H1 (cell line): ENCODE measurements at regions not wholly inside any gene's neighbourhood (a gene's known extent, or its start where the extent isn't known, plus 50 kb on each side); places are given as distances from the start of the nearest gene placed in this dataset.

Source experiments
- BRCA1 ChIP-seq: IDR thresholded peaks from 2 replicates; pipeline ENCODE4 v1.6.1; 2012; ENCODE audit warnings: low read depth, low read length, improper control_type of control experiment
- CHD2 ChIP-seq: IDR thresholded peaks from 2 replicates; pipeline ENCODE4 v1.6.1; 2012; ENCODE audit warnings: low read length, improper control_type of control experiment
- CREB1 ChIP-seq: IDR thresholded peaks from 2 replicates; pipeline ENCODE4 v1.6.1; 2012; ENCODE audit warnings: inconsistent platforms
- EZH2 ChIP-seq: fragments of 200-600 bp; sonication (generic); IDR thresholded peaks from 2 replicates; pipeline ENCODE4 v1.7.1; 2012; ENCODE audit warnings: low read depth, mild to moderate bottlenecking, moderate library complexity, low read length, inconsistent platforms; ENCODE audit not compliant: severe bottlenecking
- GABPA ChIP-seq: IDR thresholded peaks from 2 replicates; pipeline ENCODE4 v1.6.1; 2011; ENCODE audit warnings: mild to moderate bottlenecking, low read length, moderate library complexity, borderline replicate concordance; ENCODE audit not compliant: insufficient read depth
- HDAC2 ChIP-seq, 2 experiments: fragments of 300-600 bp in 1 of 2; sonication (generic) in 1 of 2; IDR thresholded peaks; 2 replicates each; pipeline ENCODE4 v1.6.1; 2011 to 2012; ENCODE audit warnings: low read depth in 2 of 2, low read length in 2 of 2, mild to moderate bottlenecking in 2 of 2, moderate library complexity in 2 of 2, borderline replicate concordance in 1 of 2, inconsistent platforms in 1 of 2
- KDM5A ChIP-seq: fragments of 200-600 bp; IDR thresholded peaks from 2 replicates; pipeline ENCODE4 v1.7.1; 2012; ENCODE audit warnings: mild to moderate bottlenecking, low read length, inconsistent platforms, mixed read lengths
- POLR2A ChIP-seq, 2 experiments: IDR thresholded peaks; 1 replicate in 1 of 2; 2 replicates in 1 of 2; pipeline ENCODE4 v1.6.1; 2011; ENCODE audit warnings: low read depth in 2 of 2, low read length in 2 of 2, mild to moderate bottlenecking in 2 of 2; ENCODE audit errors: control extremely low read depth in 1 of 2
- RFX5 ChIP-seq: IDR thresholded peaks from 2 replicates; pipeline ENCODE4 v1.6.1; 2011; ENCODE audit warnings: low read depth, low read length, improper control_type of control experiment, borderline replicate concordance
- TAF1 ChIP-seq: IDR thresholded peaks from 2 replicates; pipeline ENCODE4 v1.6.1; 2011; ENCODE audit warnings: mild to moderate bottlenecking, low read depth, low read length
- TEAD4 ChIP-seq: IDR thresholded peaks from 2 replicates; pipeline ENCODE4 v1.6.1; 2012; ENCODE audit warnings: low read depth, low read length, inconsistent platforms, mixed read lengths
- TF ChIP-seq, protein P1 (sequence below), 3 experiments: IDR thresholded peaks; 1 replicate in 2 of 3; 2 replicates in 1 of 3; pipeline versions ENCODE4 v1.5.1 to v1.6.1; 2011; ENCODE audit warnings: low read length in 3 of 3, mild to moderate bottlenecking in 3 of 3, inconsistent platforms in 2 of 3, low read depth in 1 of 3, moderate library complexity in 1 of 3; ENCODE audit not compliant: insufficient read depth in 1 of 3; ENCODE audit errors: control extremely low read depth in 1 of 3
- TF ChIP-seq, protein P2 (sequence below): IDR thresholded peaks from 2 replicates; pipeline ENCODE4 v1.6.1; 2012; ENCODE audit warnings: low read length, inconsistent platforms

DNA sequence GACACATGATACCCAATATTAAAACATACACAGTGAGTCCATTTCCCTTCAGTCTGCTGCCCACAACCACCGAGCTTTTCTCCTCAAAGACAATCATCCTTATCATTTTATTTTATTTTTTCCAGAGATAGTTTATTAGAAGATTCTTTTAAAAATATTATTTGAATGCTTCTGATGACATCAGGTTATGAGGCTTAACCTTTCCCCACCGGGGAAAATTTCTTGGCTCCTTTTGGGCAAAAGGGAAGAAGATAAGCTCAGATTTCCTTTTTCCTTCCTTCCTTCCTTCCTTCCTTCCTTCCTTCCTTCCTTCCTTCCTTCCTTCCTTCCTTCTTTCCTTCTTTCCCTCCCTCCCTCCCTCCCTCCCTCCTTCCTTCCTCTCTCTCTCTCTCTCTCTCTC is 149.5 kb upstream of the CITED2 start:
- TF ChIP-seq, protein P1, sequence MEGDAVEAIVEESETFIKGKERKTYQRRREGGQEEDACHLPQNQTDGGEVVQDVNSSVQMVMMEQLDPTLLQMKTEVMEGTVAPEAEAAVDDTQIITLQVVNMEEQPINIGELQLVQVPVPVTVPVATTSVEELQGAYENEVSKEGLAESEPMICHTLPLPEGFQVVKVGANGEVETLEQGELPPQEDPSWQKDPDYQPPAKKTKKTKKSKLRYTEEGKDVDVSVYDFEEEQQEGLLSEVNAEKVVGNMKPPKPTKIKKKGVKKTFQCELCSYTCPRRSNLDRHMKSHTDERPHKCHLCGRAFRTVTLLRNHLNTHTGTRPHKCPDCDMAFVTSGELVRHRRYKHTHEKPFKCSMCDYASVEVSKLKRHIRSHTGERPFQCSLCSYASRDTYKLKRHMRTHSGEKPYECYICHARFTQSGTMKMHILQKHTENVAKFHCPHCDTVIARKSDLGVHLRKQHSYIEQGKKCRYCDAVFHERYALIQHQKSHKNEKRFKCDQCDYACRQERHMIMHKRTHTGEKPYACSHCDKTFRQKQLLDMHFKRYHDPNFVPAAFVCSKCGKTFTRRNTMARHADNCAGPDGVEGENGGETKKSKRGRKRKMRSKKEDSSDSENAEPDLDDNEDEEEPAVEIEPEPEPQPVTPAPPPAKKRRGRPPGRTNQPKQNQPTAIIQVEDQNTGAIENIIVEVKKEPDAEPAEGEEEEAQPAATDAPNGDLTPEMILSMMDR (IDR thresholded peaks at IDR 0.05; ENCODE audit: control extremely low read depth in 1 of 3, insufficient read depth in 1 of 3, low read depth in 1 of 3, low read length in 3 of 3): no peak
- TF ChIP-seq, protein P2, sequence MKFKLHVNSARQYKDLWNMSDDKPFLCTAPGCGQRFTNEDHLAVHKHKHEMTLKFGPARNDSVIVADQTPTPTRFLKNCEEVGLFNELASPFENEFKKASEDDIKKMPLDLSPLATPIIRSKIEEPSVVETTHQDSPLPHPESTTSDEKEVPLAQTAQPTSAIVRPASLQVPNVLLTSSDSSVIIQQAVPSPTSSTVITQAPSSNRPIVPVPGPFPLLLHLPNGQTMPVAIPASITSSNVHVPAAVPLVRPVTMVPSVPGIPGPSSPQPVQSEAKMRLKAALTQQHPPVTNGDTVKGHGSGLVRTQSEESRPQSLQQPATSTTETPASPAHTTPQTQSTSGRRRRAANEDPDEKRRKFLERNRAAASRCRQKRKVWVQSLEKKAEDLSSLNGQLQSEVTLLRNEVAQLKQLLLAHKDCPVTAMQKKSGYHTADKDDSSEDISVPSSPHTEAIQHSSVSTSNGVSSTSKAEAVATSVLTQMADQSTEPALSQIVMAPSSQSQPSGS: no peak
- TF ChIP-seq GABPA: no peak
- no peak for TF ChIP-seq CREB1
- no peak for TF ChIP-seq HDAC2 (IDR thresholded peaks at IDR 0.05; ENCODE audit: borderline replicate concordance in 1 of 2, low read depth in 2 of 2, low read length in 2 of 2)
- no peak for TF ChIP-seq TEAD4
- no peak for TF ChIP-seq KDM5A
- no peak for TF ChIP-seq EZH2
- TF ChIP-seq POLR2A (IDR thresholded peaks at IDR 0.05; ENCODE audit: control extremely low read depth in 1 of 2, low read depth in 2 of 2, low read length in 2 of 2): no peak
- TF ChIP-seq RFX5: no peak
- TF ChIP-seq CHD2: no peak
- no peak for TF ChIP-seq TAF1
- no peak for TF ChIP-seq BRCA1
